Nephron progenitor cell (in vitro differentiated cells): ENCODE measurements at regions not wholly inside any gene's neighbourhood (a gene's known extent, or its start where the extent isn't known, plus 50 kb on each side); places are given as distances from the start of the nearest gene placed in this dataset.
A peak's percentile ranks its signal among the peaks of the same experiment; 100 is the strongest.

ENCODE experiments used
- DNase-seq: peaks from one replicate; pipeline ENCODE4 v3.0.0; 2021
- H3K27ac Mint-ChIP-seq: 2 replicates; pipeline ENCODE4 v1.8.0; 2021; ENCODE audit warnings: mild to moderate bottlenecking, moderate library complexity, mixed read lengths
- H3K27me3 Mint-ChIP-seq: 2 replicates; pipeline ENCODE4 v1.8.0; 2021; ENCODE audit warnings: mild to moderate bottlenecking, low read depth, mixed read lengths; ENCODE audit not compliant: poor library complexity
- H3K36me3 Mint-ChIP-seq: 2 replicates; pipeline ENCODE4 v1.8.0; 2021; ENCODE audit warnings: low read depth, mixed read lengths
- H3K4me1 Mint-ChIP-seq: 2 replicates; pipeline ENCODE4 v1.8.0; 2021; ENCODE audit warnings: mixed read lengths
- H3K4me3 Mint-ChIP-seq: 2 replicates; pipeline ENCODE4 v1.8.0; 2021; ENCODE audit warnings: mild to moderate bottlenecking, moderate library complexity, mixed read lengths
- H3K9me3 Mint-ChIP-seq: 2 replicates; pipeline ENCODE4 v1.8.0; 2021; ENCODE audit warnings: mild to moderate bottlenecking, moderate library complexity, mixed read lengths
- CTCF ChIP-seq: fragments of 200-600 bp; sonication (generic); IDR thresholded peaks from 2 replicates; pipeline ENCODE4 v1.5.0; 2021; ENCODE audit warnings: antibody characterized with exemption

GRCh38 chr13:79880818-79881217, 399.9 kb downstream of the NDFIP2 start:
- TF ChIP-seq CTCF: no peak
- peaks cover 16% of the 10 kb centered on the region for H3K27me3 Mint-ChIP-seq
- H3K4me1 Mint-ChIP-seq: peaks cover 35% of the 10 kb centered on the region
- peaks cover 5% of the 10 kb centered on the region for H3K36me3 Mint-ChIP-seq
- H3K4me3 Mint-ChIP-seq: no peak overlapping the region
- peaks cover 22% of the 10 kb centered on the region for H3K9me3 Mint-ChIP-seq
- H3K27ac Mint-ChIP-seq: no peak overlapping the region
- no peak for DNase-seq

GRCh38 chr13:79874396-79875360, 393.7 kb downstream of the NDFIP2 start:
- Mint-ChIP-seq H3K4me1 (peaks cover 43% of the 10 kb centered on the region), H3K27ac (no peak overlapping the region), H3K9me3 (peaks cover 26% of the 10 kb centered on the region), H3K36me3 (peaks cover 5% of the 10 kb centered on the region), H3K4me3 (no peak overlapping the region), H3K27me3 (peaks cover 7% of the 10 kb centered on the region)
- TF ChIP-seq CTCF: no peak
- DNase-seq: no peak

- Mint-ChIP-seq H3K9me3 (peaks cover 12% of the 10 kb centered on the region), H3K27ac (peak overlapping the region; percentile 70)
- DNase-seq: no peak
These were observed 390.6 kb downstream of the NDFIP2 start for GRCh38 chr13:79871594-79871993.

GRCh38 chr13:79870766-79871165, 389.8 kb downstream of the NDFIP2 start:
- H3K4me1 Mint-ChIP-seq: peaks cover 57% of the 10 kb centered on the region
- H3K9me3 Mint-ChIP-seq: peaks cover 4% of the 10 kb centered on the region
- H3K27me3 Mint-ChIP-seq: no peaks in the 10 kb centered on the region
- no peak overlapping the region for H3K4me3 Mint-ChIP-seq
- DNase-seq: no peak
- TF ChIP-seq CTCF: no peak
- peak overlapping the region; percentile 62 for H3K27ac Mint-ChIP-seq
- H3K36me3 Mint-ChIP-seq: no peaks in the 10 kb centered on the region

More at GRCh38 chr13:79871594-79871993, 390.6 kb downstream of the NDFIP2 start:
- H3K36me3 Mint-ChIP-seq: no peaks in the 10 kb centered on the region
- no peaks in the 10 kb centered on the region for H3K27me3 Mint-ChIP-seq
- no peak for TF ChIP-seq CTCF
- H3K4me1 Mint-ChIP-seq: peaks cover 51% of the 10 kb centered on the region
- H3K4me3 Mint-ChIP-seq: no peak overlapping the region

- no peaks in the 10 kb centered on the region for H3K36me3 Mint-ChIP-seq
- no peak for DNase-seq
- H3K27ac Mint-ChIP-seq: peak overlapping the region; percentile 98
- peaks cover 63% of the 10 kb centered on the region for H3K4me1 Mint-ChIP-seq
- H3K27me3 Mint-ChIP-seq: no peaks in the 10 kb centered on the region
- no peak for TF ChIP-seq CTCF
- no peaks in the 10 kb centered on the region for H3K9me3 Mint-ChIP-seq
- no peak overlapping the region for H3K4me3 Mint-ChIP-seq
These were observed 389.2 kb downstream of the NDFIP2 start for GRCh38 chr13:79870123-79870522.
